ENCODE measurements at regions not wholly inside any gene's neighbourhood (a gene's known extent, or its start where the extent isn't known, plus 50 kb on each side); places are given as distances from the start of the nearest gene placed in this dataset.
A peak's percentile ranks its signal among the peaks of the same experiment; 100 is the strongest.

GRCh38 chr2:107688135-107688534, 138.6 kb upstream of the RGPD4 start:
- no peaks in the 10 kb centered on the region for H3K36me3 ChIP-seq
- H3K4me2 ChIP-seq, result no peak overlapping the region
- TF ChIP-seq Cebpa-rat (IDR thresholded peaks at IDR 0.05), result no peak
- H3K27me3 ChIP-seq, result no peaks in the 10 kb centered on the region
- no peaks in the 10 kb centered on the region for H4K20me1 ChIP-seq
- H3K27ac ChIP-seq, result no peak overlapping the region
- no peaks in the 10 kb centered on the region for H3K9me3 ChIP-seq (replicated peaks in 1 of 11)
- H3K4me3 ChIP-seq, result no peak overlapping the region
- H3K9ac ChIP-seq, result no peak overlapping the region
- no peaks in the 10 kb centered on the region for H3K4me1 ChIP-seq

- H3K4me1 ChIP-seq, result no peaks in the 10 kb centered on the region
- H4K20me1 ChIP-seq, result no peaks in the 10 kb centered on the region
- H3K36me3 ChIP-seq, result no peaks in the 10 kb centered on the region
- no peaks in the 10 kb centered on the region for H3K9me3 ChIP-seq (replicated peaks in 1 of 11)
- no peak for TF ChIP-seq Cebpa-rat (IDR thresholded peaks at IDR 0.05)
- H3K9ac ChIP-seq, result no peak overlapping the region
- no peak overlapping the region for H3K27ac ChIP-seq
- no peak overlapping the region for H3K4me2 ChIP-seq
- no peak overlapping the region for H3K4me3 ChIP-seq
- H3K27me3 ChIP-seq, result no peaks in the 10 kb centered on the region
These were observed 133.1 kb upstream of the RGPD4 start for GRCh38 chr2:107693604-107694003.

- Histone ChIP-seq H4K20me1 (no peaks in the 10 kb centered on the region), H3K9ac (no peak overlapping the region), H3K4me2 (no peak overlapping the region), H3K9me3 (replicated peaks in 1 of 11) (no peaks in the 10 kb centered on the region), H3K27me3 (no peaks in the 10 kb centered on the region), H3K36me3 (no peaks in the 10 kb centered on the region), H3K27ac (no peak overlapping the region), H3K4me1 (no peaks in the 10 kb centered on the region), H3K4me3 (no peak overlapping the region)
- no peak for TF ChIP-seq Cebpa-rat (IDR thresholded peaks at IDR 0.05)
These were observed 132.0 kb upstream of the RGPD4 start for GRCh38 chr2:107694667-107695066.

GRCh38 chr2:107697385-107697784, 129.3 kb upstream of the RGPD4 start:
- Histone ChIP-seq H3K36me3 (no peaks in the 10 kb centered on the region), H3K4me1 (no peaks in the 10 kb centered on the region), H3K27me3 (no peaks in the 10 kb centered on the region), H3K9ac (no peak overlapping the region), H3K4me3 (no peak overlapping the region), H3K27ac (no peak overlapping the region), H3K9me3 (replicated peaks in 1 of 11) (no peaks in the 10 kb centered on the region), H4K20me1 (no peaks in the 10 kb centered on the region), H3K4me2 (no peak overlapping the region)
- TF ChIP-seq Cebpa-rat (IDR thresholded peaks at IDR 0.05), result no peak

- Histone ChIP-seq H3K4me3 (no peak overlapping the region), H3K27me3 (no peaks in the 10 kb centered on the region), H3K4me2 (no peak overlapping the region), H3K27ac (no peak overlapping the region), H3K9me3 (replicated peaks in 1 of 11) (no peaks in the 10 kb centered on the region), H3K9ac (no peak overlapping the region), H3K36me3 (no peaks in the 10 kb centered on the region), H3K4me1 (no peaks in the 10 kb centered on the region), H4K20me1 (no peaks in the 10 kb centered on the region)
- no peak for TF ChIP-seq Cebpa-rat (IDR thresholded peaks at IDR 0.05)
These were observed 127.8 kb upstream of the RGPD4 start for GRCh38 chr2:107698861-107699260.

- Histone ChIP-seq H3K9ac (no peak overlapping the region), H3K4me1 (no peaks in the 10 kb centered on the region), H3K9me3 (replicated peaks in 1 of 11) (no peaks in the 10 kb centered on the region), H4K20me1 (no peaks in the 10 kb centered on the region), H3K4me3 (no peak overlapping the region), H3K27ac (no peak overlapping the region), H3K36me3 (no peaks in the 10 kb centered on the region), H3K4me2 (no peak overlapping the region), H3K27me3 (no peaks in the 10 kb centered on the region)
- no peak for TF ChIP-seq Cebpa-rat (IDR thresholded peaks at IDR 0.05)
These were observed 126.6 kb upstream of the RGPD4 start for GRCh38 chr2:107700073-107700472.

GRCh38 chr2:107711941-107712340, 114.8 kb upstream of the RGPD4 start:
- no peaks in the 10 kb centered on the region for H3K36me3 ChIP-seq
- H3K4me3 ChIP-seq, result no peak overlapping the region
- no peaks in the 10 kb centered on the region for H3K9me3 ChIP-seq (replicated peaks in 1 of 11)
- no peaks in the 10 kb centered on the region for H4K20me1 ChIP-seq
- no peaks in the 10 kb centered on the region for H3K27me3 ChIP-seq
- no peak for TF ChIP-seq Cebpa-rat (IDR thresholded peaks at IDR 0.05)
- no peak overlapping the region for H3K4me2 ChIP-seq
- H3K4me1 ChIP-seq, result peaks cover 0 to 7% (median 0%) of the 10 kb centered on the region in 10 experiments; a peak in 5 of 20 replicates
- H3K9ac ChIP-seq, result no peak overlapping the region
- no peak overlapping the region for H3K27ac ChIP-seq

GRCh38 chr2:107712857-107713256, 113.8 kb upstream of the RGPD4 start:
- Histone ChIP-seq H3K4me3 (peak overlapping the region in 5 of 10 experiments; percentile 8 to 34 (median 23); a peak in 5 of 20 replicates), H3K27ac (peak overlapping the region in 3 of 11 experiments; percentile 6 to 52 (median 50); a peak in 4 of 22 replicates), H3K4me2 (peak overlapping the region; percentile 36 to 75 (median 60); a peak in 21 of 22 replicates), H3K4me1 (peaks cover 0 to 7% (median 0%) of the 10 kb centered on the region in 10 experiments; a peak in 5 of 20 replicates), H4K20me1 (no peaks in the 10 kb centered on the region), H3K36me3 (no peaks in the 10 kb centered on the region), H3K9ac (peak overlapping the region in 5 of 11 experiments; percentile 15 to 54 (median 21); a peak in 4 of 22 replicates), H3K27me3 (no peaks in the 10 kb centered on the region), H3K9me3 (replicated peaks in 1 of 11) (no peaks in the 10 kb centered on the region)
- no peak for TF ChIP-seq Cebpa-rat (IDR thresholded peaks at IDR 0.05)

GRCh38 chr2:107717661-107718060, 109.0 kb upstream of the RGPD4 start:
- H3K4me1 ChIP-seq, result peaks cover 0 to 5% (median 0%) of the 10 kb centered on the region in 10 experiments; a peak in 5 of 20 replicates
- no peak overlapping the region for H3K4me3 ChIP-seq
- H3K36me3 ChIP-seq, result no peaks in the 10 kb centered on the region
- H3K27me3 ChIP-seq, result no peaks in the 10 kb centered on the region
- H3K9ac ChIP-seq, result no peak overlapping the region
- H3K27ac ChIP-seq, result no peak overlapping the region
- no peaks in the 10 kb centered on the region for H3K9me3 ChIP-seq (replicated peaks in 1 of 11)
- no peaks in the 10 kb centered on the region for H4K20me1 ChIP-seq
- H3K4me2 ChIP-seq, result no peak overlapping the region
- no peak for TF ChIP-seq Cebpa-rat (IDR thresholded peaks at IDR 0.05)

GRCh38 chr2:107719141-107719540, 107.6 kb upstream of the RGPD4 start:
- no peak overlapping the region for H3K4me2 ChIP-seq
- no peak for TF ChIP-seq Cebpa-rat (IDR thresholded peaks at IDR 0.05)
- H3K4me3 ChIP-seq, result no peak overlapping the region
- H4K20me1 ChIP-seq, result no peaks in the 10 kb centered on the region
- no peaks in the 10 kb centered on the region for H3K36me3 ChIP-seq
- no peaks in the 10 kb centered on the region for H3K27me3 ChIP-seq
- no peak overlapping the region for H3K27ac ChIP-seq
- no peaks in the 10 kb centered on the region for H3K4me1 ChIP-seq
- H3K9ac ChIP-seq, result no peak overlapping the region
- H3K9me3 ChIP-seq (replicated peaks in 1 of 11), result no peaks in the 10 kb centered on the region

All from BLaER1 treated with 17β-estradiol and CSF1 and Interleukin-3, amounts not matched to agents 10 nM and 100 nM (cell line).